ENCODE measurements at regions not wholly inside any gene's neighbourhood (a gene's known extent, or its start where the extent isn't known, plus 50 kb on each side); places are given as distances from the start of the nearest gene placed in this dataset.

GRCh38 chr15:97141360-97141759, 810.9 kb downstream of the NR2F2 start:
- DNase-seq = no peak

GRCh38 chr15:97141871-97142270, 811.4 kb downstream of the NR2F2 start:
- DNase-seq = no peak

- no peak for DNase-seq
Measured at GRCh38 chr15:97143592-97144376, 813.3 kb downstream of the NR2F2 start.

- no peak for DNase-seq
Measured at GRCh38 chr15:97144377-97144711, 813.8 kb downstream of the NR2F2 start.

GRCh38 chr15:97146929-97147870, 813.3 kb upstream of the ARRDC4 start:
- DNase-seq = no peak

GRCh38 chr15:97153356-97153965, 807.0 kb upstream of the ARRDC4 start:
- DNase-seq = no peak

- DNase-seq = no peak
Measured at GRCh38 chr15:97156739-97157265, 803.7 kb upstream of the ARRDC4 start.

GRCh38 chr15:97162805-97163495, 797.6 kb upstream of the ARRDC4 start:
- no peak for DNase-seq

- no peak for DNase-seq
Measured at GRCh38 chr15:97165205-97165604, 795.3 kb upstream of the ARRDC4 start.

GRCh38 chr15:97168704-97169475, 791.6 kb upstream of the ARRDC4 start:
- DNase-seq = no peak

- DNase-seq = no peak
Measured at GRCh38 chr15:97171556-97171955, 788.9 kb upstream of the ARRDC4 start.

- DNase-seq = no peak
Measured at GRCh38 chr15:97174886-97175540, 785.5 kb upstream of the ARRDC4 start.

- DNase-seq = no peak
Measured at GRCh38 chr15:97177151-97177577, 783.3 kb upstream of the ARRDC4 start.

- no peak for DNase-seq
Measured at GRCh38 chr15:97182581-97182980, 777.9 kb upstream of the ARRDC4 start.

GRCh38 chr15:97189162-97189780, 771.2 kb upstream of the ARRDC4 start:
- no peak for DNase-seq

- no peak for DNase-seq
Measured at GRCh38 chr15:97194750-97195149, 765.8 kb upstream of the ARRDC4 start.

- no peak for DNase-seq
Measured at GRCh38 chr15:97196048-97197014, 764.2 kb upstream of the ARRDC4 start.

- no peak for DNase-seq
Measured at GRCh38 chr15:97199393-97200051, 761.0 kb upstream of the ARRDC4 start.

GRCh38 chr15:97200161-97200560, 760.3 kb upstream of the ARRDC4 start:
- DNase-seq = no peak
